Ishikawa (cell line): ENCODE measurements at regions not wholly inside any gene's neighbourhood (a gene's known extent, or its start where the extent isn't known, plus 50 kb on each side); places are given as distances from the start of the nearest gene placed in this dataset.

Experiments
- CEBPB ChIP-seq: IDR thresholded peaks from 2 replicates; pipeline ENCODE4 v1.6.1; 2012
- CREB1 ChIP-seq: IDR thresholded peaks from 2 replicates; pipeline ENCODE4 v1.6.1; 2012; ENCODE audit warnings: low read depth
- EGR1 ChIP-seq: IDR thresholded peaks from 2 replicates; pipeline ENCODE4 v1.6.1; 2012
- EP300 ChIP-seq: IDR thresholded peaks from 2 replicates; pipeline ENCODE4 v1.6.1; 2012; ENCODE audit warnings: borderline replicate concordance
- FOXM1 ChIP-seq: IDR thresholded peaks from 2 replicates; pipeline ENCODE4 v1.6.1; 2012; ENCODE audit warnings: low read depth, borderline replicate concordance
- NFIC ChIP-seq: IDR thresholded peaks from 2 replicates; pipeline ENCODE4 v1.6.1; 2012
- RAD21 ChIP-seq: IDR thresholded peaks from 2 replicates; pipeline ENCODE4 v1.6.1; 2012; ENCODE audit warnings: low read depth
- TAF1 ChIP-seq: IDR thresholded peaks from 2 replicates; pipeline ENCODE4 v1.6.1; 2012; ENCODE audit warnings: low read depth, mild to moderate bottlenecking
- TCF12 ChIP-seq: IDR thresholded peaks from 2 replicates; pipeline ENCODE4 v1.6.1; 2012; ENCODE audit warnings: low read depth
- TEAD4 ChIP-seq: IDR thresholded peaks from 2 replicates; pipeline ENCODE4 v1.6.1; 2012
- YY1 ChIP-seq: IDR thresholded peaks from 2 replicates; pipeline ENCODE4 v1.6.1; 2012; ENCODE audit warnings: low read depth
- ZBTB7A ChIP-seq: IDR thresholded peaks from 2 replicates; pipeline ENCODE4 v1.6.1; 2012; ENCODE audit warnings: low read depth
- TF ChIP-seq, protein P1 (sequence below): IDR thresholded peaks from 2 replicates; pipeline ENCODE4 v1.6.1; 2012; ENCODE audit warnings: low read depth, mild to moderate bottlenecking
- TF ChIP-seq, protein P2 (sequence below): IDR thresholded peaks from 2 replicates; pipeline ENCODE4 v1.6.1; 2012
- TF ChIP-seq, protein P3 (sequence below): IDR thresholded peaks from 2 replicates; pipeline ENCODE4 v1.6.1; 2012

DNA sequence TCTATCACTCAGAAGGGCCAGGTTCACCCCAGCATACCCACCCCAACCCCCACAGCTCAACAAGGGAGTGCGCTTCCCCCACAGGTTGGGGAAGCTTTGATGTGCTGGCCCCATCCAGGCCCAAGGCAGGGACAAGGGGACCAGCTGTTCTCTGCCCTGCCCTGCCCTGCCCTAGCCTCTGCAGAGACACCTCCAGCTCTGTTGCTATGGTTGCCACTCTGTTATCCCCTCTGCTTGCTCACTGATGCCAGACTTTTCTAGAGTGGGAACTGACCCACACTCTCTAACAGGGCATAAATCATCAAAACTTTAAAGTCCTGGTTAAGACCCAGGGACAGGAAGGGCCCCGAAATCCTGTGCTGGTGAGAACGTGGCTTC is 50.4 kb upstream of the ENPP7 start:
- TF ChIP-seq, protein P1, sequence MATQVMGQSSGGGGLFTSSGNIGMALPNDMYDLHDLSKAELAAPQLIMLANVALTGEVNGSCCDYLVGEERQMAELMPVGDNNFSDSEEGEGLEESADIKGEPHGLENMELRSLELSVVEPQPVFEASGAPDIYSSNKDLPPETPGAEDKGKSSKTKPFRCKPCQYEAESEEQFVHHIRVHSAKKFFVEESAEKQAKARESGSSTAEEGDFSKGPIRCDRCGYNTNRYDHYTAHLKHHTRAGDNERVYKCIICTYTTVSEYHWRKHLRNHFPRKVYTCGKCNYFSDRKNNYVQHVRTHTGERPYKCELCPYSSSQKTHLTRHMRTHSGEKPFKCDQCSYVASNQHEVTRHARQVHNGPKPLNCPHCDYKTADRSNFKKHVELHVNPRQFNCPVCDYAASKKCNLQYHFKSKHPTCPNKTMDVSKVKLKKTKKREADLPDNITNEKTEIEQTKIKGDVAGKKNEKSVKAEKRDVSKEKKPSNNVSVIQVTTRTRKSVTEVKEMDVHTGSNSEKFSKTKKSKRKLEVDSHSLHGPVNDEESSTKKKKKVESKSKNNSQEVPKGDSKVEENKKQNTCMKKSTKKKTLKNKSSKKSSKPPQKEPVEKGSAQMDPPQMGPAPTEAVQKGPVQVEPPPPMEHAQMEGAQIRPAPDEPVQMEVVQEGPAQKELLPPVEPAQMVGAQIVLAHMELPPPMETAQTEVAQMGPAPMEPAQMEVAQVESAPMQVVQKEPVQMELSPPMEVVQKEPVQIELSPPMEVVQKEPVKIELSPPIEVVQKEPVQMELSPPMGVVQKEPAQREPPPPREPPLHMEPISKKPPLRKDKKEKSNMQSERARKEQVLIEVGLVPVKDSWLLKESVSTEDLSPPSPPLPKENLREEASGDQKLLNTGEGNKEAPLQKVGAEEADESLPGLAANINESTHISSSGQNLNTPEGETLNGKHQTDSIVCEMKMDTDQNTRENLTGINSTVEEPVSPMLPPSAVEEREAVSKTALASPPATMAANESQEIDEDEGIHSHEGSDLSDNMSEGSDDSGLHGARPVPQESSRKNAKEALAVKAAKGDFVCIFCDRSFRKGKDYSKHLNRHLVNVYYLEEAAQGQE, result no peak
- TF ChIP-seq CEBPB (no peak), TCF12 (no peak), TAF1 (no peak), RAD21 (no peak), EP300 (no peak), NFIC (no peak)

DNA sequence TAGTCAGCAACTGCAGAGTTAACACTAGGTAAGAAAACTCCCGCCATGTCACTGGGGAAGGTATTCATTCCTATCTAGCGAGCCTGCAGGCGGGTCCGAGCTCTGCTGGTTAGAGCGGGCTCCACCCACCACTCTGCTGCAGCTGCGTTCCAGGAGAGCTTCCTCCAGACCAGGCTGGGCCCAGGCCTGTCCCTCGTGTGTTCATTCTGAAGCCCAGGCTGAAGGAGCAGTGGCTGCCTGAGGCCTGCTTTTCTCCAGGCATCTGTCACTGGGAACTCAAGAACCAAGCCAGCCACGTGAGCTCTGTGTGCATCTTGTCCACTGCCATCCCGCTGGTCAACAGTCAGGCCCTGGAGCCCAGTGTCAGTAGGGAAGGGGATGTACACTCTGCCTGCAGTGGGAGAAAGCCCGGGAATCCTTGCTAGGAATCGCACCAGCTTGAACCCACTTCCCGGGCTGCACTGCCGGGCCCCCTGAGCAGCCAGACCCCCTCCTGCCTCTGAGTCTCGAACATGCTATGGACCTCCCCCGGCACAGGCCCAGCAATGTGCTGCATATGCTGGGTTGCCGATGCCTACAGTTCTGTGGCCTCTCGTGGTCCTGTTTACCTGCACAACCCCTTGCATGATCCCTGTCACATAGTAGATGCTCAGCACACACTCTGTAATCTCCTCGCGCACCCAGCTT is 51.0 kb upstream of the ENPP7 start:
- TF ChIP-seq TCF12, result no peak
- no peak for TF ChIP-seq FOXM1
- no peak for TF ChIP-seq CEBPB
- TF ChIP-seq, protein P1, result no peak

DNA sequence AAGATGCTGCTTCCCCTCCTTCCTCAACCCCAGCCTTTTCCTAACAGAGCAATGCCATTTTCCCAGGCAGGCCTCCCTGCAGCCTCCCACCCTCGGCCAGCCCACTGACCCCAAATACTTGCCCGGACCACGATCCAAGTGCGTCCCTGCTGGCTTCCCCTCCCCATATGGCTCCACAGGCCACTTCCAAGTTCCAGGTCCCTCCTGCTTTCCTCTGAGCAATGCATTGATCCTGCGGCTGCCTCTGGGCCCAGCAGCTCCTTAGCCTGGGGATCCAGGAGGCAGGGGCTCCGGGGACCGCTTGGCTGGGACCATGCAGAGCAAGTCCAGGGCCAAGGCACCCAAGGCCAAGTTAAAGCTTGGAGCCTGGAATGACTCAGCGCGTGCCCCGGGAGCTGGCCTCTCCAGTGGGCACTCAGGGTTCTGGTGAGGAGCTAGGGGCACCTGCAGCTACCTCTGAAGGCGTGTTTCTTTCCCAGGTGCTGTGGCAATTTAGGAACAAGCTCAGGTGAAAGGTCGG is 51.9 kb upstream of the ENPP7 start:
- TF ChIP-seq, protein P2, sequence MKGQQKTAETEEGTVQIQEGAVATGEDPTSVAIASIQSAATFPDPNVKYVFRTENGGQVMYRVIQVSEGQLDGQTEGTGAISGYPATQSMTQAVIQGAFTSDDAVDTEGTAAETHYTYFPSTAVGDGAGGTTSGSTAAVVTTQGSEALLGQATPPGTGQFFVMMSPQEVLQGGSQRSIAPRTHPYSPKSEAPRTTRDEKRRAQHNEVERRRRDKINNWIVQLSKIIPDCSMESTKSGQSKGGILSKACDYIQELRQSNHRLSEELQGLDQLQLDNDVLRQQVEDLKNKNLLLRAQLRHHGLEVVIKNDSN, result no peak

DNA sequence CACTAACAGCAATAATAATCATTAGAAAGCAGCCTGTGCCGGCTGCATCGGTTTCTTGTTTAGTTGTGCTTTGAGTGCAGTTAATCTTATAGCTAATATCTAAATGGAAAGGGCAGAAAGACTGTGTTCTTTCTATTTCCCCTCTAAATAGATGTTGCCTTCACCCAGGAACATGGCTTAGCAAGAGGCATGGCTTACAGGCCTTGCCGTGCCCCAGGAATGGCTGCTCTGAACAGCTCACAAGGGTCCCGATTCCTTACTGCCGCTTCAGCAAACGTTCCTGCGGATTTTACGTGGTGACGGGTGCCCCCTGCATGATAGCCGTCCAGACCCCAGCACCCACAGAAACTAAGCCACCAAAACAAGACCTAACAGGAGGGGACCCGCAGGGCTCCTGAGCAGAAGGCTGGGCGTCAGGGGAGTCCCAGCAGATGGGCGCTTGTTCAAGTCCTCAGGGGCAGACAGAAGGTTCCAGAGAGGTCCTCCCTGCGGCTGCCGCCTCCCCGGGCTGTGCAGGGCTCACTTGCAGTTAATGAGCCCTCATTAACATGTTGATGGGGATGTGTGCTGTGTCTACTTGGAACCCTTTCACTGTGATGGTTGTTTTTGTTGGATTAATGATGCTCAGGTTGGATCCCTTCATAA is 52.5 kb upstream of the ENPP7 start:
- TF ChIP-seq, protein P3, sequence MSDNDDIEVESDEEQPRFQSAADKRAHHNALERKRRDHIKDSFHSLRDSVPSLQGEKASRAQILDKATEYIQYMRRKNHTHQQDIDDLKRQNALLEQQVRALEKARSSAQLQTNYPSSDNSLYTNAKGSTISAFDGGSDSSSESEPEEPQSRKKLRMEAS, result no peak
- TF ChIP-seq RAD21 (no peak), TCF12 (no peak), EP300 (no peak), FOXM1 (no peak), EGR1 (no peak), ZBTB7A (no peak), CREB1 (no peak), TAF1 (no peak), YY1 (no peak), CEBPB (no peak), TEAD4 (no peak)
- TF ChIP-seq, protein P1, result no peak
- TF ChIP-seq, protein P2, result no peak

DNA sequence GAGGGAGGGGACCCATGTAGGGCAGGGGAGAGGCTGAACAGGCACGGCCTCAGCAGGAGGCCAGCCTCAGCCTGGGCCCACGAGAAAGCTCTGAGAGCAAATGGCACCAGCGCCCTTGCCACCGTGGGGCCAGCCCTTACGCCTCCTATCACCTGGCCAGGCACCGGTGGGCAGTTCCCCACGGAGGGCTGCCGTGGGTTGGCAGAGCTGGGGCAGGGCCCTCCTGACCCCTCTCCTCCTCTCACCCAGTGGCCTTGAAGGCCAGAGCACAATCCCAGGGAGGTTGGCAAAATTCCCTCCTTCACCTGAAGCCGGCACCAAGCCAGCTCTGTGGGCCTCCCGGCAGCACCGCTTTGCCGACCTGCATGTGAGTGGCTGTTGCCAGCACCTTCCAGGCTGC is 53.1 kb upstream of the ENPP7 start:
- TF ChIP-seq NFIC, result no peak
- no peak for TF ChIP-seq FOXM1
- TF ChIP-seq, protein P1, result no peak
- TF ChIP-seq EGR1, result no peak
- TF ChIP-seq EP300, result no peak
- TF ChIP-seq CREB1, result no peak
- no peak for TF ChIP-seq YY1
- TF ChIP-seq TAF1, result no peak
- TF ChIP-seq, protein P2, result no peak
- no peak for TF ChIP-seq CEBPB
